ENCODE measurements at regions not wholly inside any gene's neighbourhood (a gene's known extent, or its start where the extent isn't known, plus 50 kb on each side); places are given as distances from the start of the nearest gene placed in this dataset.
"Not testable (repeated sequence)": the region's sequence is repeated elsewhere in the genome, so short reads cannot be mapped to it uniquely, and the experiment has no call there.

DNA sequence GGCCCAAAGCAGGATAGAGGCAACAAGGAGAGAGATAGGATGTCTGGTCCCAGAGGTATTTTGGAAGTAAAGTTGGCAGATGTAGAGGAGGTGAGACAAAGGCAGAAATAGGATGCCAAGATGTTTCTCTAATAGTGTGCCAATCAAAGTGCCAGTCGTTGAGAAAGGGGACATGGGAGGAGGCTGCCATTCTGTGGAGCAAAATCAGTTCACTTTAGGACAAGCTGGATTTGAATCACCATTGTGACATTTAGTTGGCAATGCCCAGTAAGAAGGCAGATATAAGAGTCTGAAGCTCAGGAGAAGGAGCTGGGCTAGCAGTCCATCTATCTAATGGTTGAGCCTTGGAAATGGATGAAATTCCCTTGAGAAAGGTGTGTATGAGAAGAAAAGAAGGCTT lies 53.8 kb downstream of the ADRB2 start:
- 58% methylated on average over 1 of the region's 1 CpG for WGBS
- DNase-seq = no peak
- intact Hi-C loops (cut with DNase I) = no loop called here
- no peaks in the 10 kb centered on the region for H3K9me3 ChIP-seq (ENCODE audit: control insufficient read depth, low read length)
- H3K27ac ChIP-seq (ENCODE audit: low read length) = no peak overlapping the region
- no peak overlapping the region for H3K4me3 ChIP-seq (ENCODE audit: low read length)
- H3K4me1 ChIP-seq (ENCODE audit: control insufficient read depth, insufficient read depth, low read length) = no peaks in the 10 kb centered on the region
- no peak for ATAC-seq
- no peaks in the 10 kb centered on the region for H3K27me3 ChIP-seq (ENCODE audit: control insufficient read depth, insufficient read depth)

GRCh38 chr5:148880696-148881095 lies 54.3 kb downstream of the ADRB2 start:
- intact Hi-C loops (cut with DNase I) = no loop called here
- H3K9me3 ChIP-seq (ENCODE audit: control insufficient read depth, low read length) = no peaks in the 10 kb centered on the region
- ATAC-seq (no peak), DNase-seq (no peak)
- H3K4me3 ChIP-seq (ENCODE audit: low read length) = no peak overlapping the region
- no peaks in the 10 kb centered on the region for H3K4me1 ChIP-seq (ENCODE audit: control insufficient read depth, insufficient read depth, low read length)
- no peak overlapping the region for H3K27ac ChIP-seq (ENCODE audit: low read length)
- H3K27me3 ChIP-seq (ENCODE audit: control insufficient read depth, insufficient read depth) = no peaks in the 10 kb centered on the region
- WGBS = 79% methylated on average over 2 of the region's 2 CpGs

GRCh38 chr5:148882332-148882731 lies 55.9 kb downstream of the ADRB2 start:
- Histone ChIP-seq H3K4me3 (ENCODE audit: low read length) (no peak overlapping the region), H3K27me3 (ENCODE audit: control insufficient read depth, insufficient read depth) (no peaks in the 10 kb centered on the region), H3K27ac (ENCODE audit: low read length) (no peak overlapping the region), H3K4me1 (ENCODE audit: control insufficient read depth, insufficient read depth, low read length) (no peaks in the 10 kb centered on the region), H3K9me3 (ENCODE audit: control insufficient read depth, low read length) (no peaks in the 10 kb centered on the region)
- DNase-seq = no peak
- 47% methylated on average over 2 of the region's 2 CpGs for WGBS
- intact Hi-C loops (cut with DNase I) = no loop called here
- no peak for ATAC-seq

- no peak overlapping the region for H3K4me3 ChIP-seq (ENCODE audit: low read length)
- no peak overlapping the region for H3K27ac ChIP-seq (ENCODE audit: low read length)
- no peak for ATAC-seq
- H3K9me3 ChIP-seq (ENCODE audit: control insufficient read depth, low read length) = no peaks in the 10 kb centered on the region
- 78% methylated on average over 3 of the region's 3 CpGs for WGBS
- no peaks in the 10 kb centered on the region for H3K4me1 ChIP-seq (ENCODE audit: control insufficient read depth, insufficient read depth, low read length)
- intact Hi-C loops (cut with DNase I) = no loop called here
- H3K27me3 ChIP-seq (ENCODE audit: control insufficient read depth, insufficient read depth) = no peaks in the 10 kb centered on the region
- no peak for DNase-seq
Observed at GRCh38 chr5:148884339-148885020, 58.1 kb downstream of the ADRB2 start.

DNA sequence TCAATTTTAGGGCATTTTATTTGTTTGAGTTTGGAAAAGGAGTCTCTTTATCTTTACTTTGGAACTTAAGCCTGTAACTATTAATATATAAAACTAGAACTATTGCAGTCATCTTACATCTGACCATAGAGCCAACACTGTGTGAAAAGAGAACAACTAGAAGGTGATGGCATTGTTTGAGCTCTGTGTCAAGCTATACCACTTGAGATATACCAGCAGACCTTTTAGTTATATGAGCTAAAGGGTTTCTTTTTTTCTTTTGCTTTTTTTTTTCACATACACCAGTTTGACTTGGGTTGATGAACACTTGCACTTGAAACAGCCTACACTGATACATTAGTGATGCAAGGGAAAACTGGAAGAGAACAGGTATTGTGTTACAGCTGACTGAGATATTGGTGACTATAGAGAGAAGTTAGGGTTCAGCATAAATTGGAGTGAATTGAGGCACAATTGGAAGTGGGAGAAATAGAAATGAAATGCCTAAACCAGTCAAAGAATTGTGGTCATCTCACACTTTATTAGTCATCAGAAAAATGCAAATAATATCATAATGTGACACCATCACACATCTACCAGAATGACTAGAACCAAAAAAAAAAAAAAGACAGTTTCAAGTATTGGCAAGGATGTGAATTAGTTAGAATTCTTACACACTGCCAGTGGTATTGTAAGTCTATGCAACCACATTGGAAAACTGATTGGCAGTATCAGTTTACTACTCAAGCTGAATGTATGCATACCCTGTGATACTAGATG lies 60.9 kb downstream of the ADRB2 start:
- ATAC-seq (no peak), DNase-seq (no peak)
- Histone ChIP-seq H3K4me1 (ENCODE audit: control insufficient read depth, insufficient read depth, low read length) (no peaks in the 10 kb centered on the region), H3K9me3 (ENCODE audit: control insufficient read depth, low read length) (no peaks in the 10 kb centered on the region), H3K27me3 (ENCODE audit: control insufficient read depth, insufficient read depth) (no peaks in the 10 kb centered on the region), H3K4me3 (ENCODE audit: low read length) (no peak overlapping the region), H3K27ac (ENCODE audit: low read length) (no peak overlapping the region)
- intact Hi-C loops (cut with DNase I) = no loop called here

- not testable (repeated sequence) for DNase-seq
Observed at GRCh38 chr5:148889936-148890335, 63.5 kb downstream of the ADRB2 start.

GRCh38 chr5:148895441-148895840 lies 69.0 kb downstream of the ADRB2 start:
- ATAC-seq; intact Hi-C loops (cut with DNase I); H3K9me3 ChIP-seq (ENCODE audit: control insufficient read depth, low read length); H3K27ac ChIP-seq (ENCODE audit: low read length); H3K27me3 ChIP-seq (ENCODE audit: control insufficient read depth, insufficient read depth); H3K4me3 ChIP-seq (ENCODE audit: low read length); H3K4me1 ChIP-seq (ENCODE audit: control insufficient read depth, insufficient read depth, low read length); DNase-seq: not testable (repeated sequence)
- 93% methylated on average over 1 of the region's 1 CpG for WGBS

More at GRCh38 chr5:148889936-148890335, 63.5 kb downstream of the ADRB2 start:
- WGBS = 90% methylated on average over 5 of the region's 5 CpGs
- H3K4me1 ChIP-seq (ENCODE audit: control insufficient read depth, insufficient read depth, low read length); ATAC-seq; intact Hi-C loops (cut with DNase I); H3K9me3 ChIP-seq (ENCODE audit: control insufficient read depth, low read length); H3K27me3 ChIP-seq (ENCODE audit: control insufficient read depth, insufficient read depth); H3K4me3 ChIP-seq (ENCODE audit: low read length); H3K27ac ChIP-seq (ENCODE audit: low read length): not testable (repeated sequence)

DNA sequence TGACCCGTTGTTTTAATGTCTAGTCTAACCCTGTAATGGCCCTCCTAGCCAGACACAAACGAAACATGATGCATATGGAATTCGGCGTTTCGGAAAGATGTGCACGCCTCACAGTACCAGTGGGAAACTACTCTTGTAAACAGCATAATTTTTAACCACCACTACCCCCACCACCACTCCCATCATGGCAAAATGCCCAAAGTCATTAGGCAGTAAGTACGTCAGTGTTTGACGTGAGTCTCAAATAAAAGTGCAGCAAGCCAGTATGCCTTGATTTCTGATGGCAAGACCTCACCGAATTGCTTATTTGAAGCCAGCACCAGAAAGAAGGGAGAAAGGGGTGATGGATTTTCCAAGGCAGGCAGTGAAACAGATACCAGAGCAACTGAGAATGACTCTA lies 71.4 kb downstream of the ADRB2 start:
- H3K4me3 ChIP-seq (ENCODE audit: low read length) = no peak overlapping the region
- no peaks in the 10 kb centered on the region for H3K27me3 ChIP-seq (ENCODE audit: control insufficient read depth, insufficient read depth)
- WGBS = 85% methylated on average over 9 of the region's 9 CpGs
- H3K27ac ChIP-seq (ENCODE audit: low read length) = no peak overlapping the region
- DNase-seq (no peak), ATAC-seq (no peak)
- no peaks in the 10 kb centered on the region for H3K9me3 ChIP-seq (ENCODE audit: control insufficient read depth, low read length)
- no peaks in the 10 kb centered on the region for H3K4me1 ChIP-seq (ENCODE audit: control insufficient read depth, insufficient read depth, low read length)
- intact Hi-C loops (cut with DNase I) = no loop called here

GRCh38 chr5:148898413-148899075 lies 72.1 kb downstream of the ADRB2 start:
- intact Hi-C loops (cut with DNase I) = no loop called here
- H3K27ac ChIP-seq (ENCODE audit: low read length) = no peak overlapping the region
- H3K27me3 ChIP-seq (ENCODE audit: control insufficient read depth, insufficient read depth) = no peaks in the 10 kb centered on the region
- no peaks in the 10 kb centered on the region for H3K9me3 ChIP-seq (ENCODE audit: control insufficient read depth, low read length)
- ATAC-seq (no peak), DNase-seq (no peak)
- no peak overlapping the region for H3K4me3 ChIP-seq (ENCODE audit: low read length)
- H3K4me1 ChIP-seq (ENCODE audit: control insufficient read depth, insufficient read depth, low read length) = no peaks in the 10 kb centered on the region
- WGBS = 94% methylated on average over 2 of the region's 2 CpGs

DNA sequence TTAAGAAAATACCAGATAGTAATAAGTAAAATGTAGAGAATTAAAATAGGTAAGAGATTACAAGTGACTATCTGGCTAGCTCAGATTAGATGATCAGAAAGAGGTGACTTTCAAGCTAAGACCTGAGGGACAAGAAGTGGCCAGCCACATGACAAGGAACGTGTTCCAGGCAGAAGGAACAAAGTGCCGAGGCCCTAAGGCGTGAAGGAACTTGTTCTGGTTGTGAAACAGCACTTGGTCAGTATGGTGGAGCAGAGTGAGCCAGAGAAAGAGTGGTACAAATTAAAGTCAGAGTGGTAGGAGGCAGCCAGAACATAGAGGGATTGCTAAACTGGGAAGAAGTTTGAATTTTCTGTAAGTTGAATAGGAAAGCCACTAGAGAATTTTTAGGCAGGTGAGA lies 73.6 kb downstream of the ADRB2 start:
- Histone ChIP-seq H3K9me3 (ENCODE audit: control insufficient read depth, low read length) (no peaks in the 10 kb centered on the region), H3K27ac (ENCODE audit: low read length) (no peak overlapping the region), H3K4me3 (ENCODE audit: low read length) (no peak overlapping the region), H3K27me3 (ENCODE audit: control insufficient read depth, insufficient read depth) (no peaks in the 10 kb centered on the region), H3K4me1 (ENCODE audit: control insufficient read depth, insufficient read depth, low read length) (peaks cover 3% of the 10 kb centered on the region)
- intact Hi-C loops (cut with DNase I) = no loop called here
- ATAC-seq = no peak
- no peak for DNase-seq
- WGBS = 80% methylated on average over 3 of the region's 3 CpGs

GRCh38 chr5:148902478-148902877 lies 76.1 kb downstream of the ADRB2 start:
- intact Hi-C loops (cut with DNase I) = no loop called here
- no peak overlapping the region for H3K27ac ChIP-seq (ENCODE audit: low read length)
- no peak overlapping the region for H3K4me3 ChIP-seq (ENCODE audit: low read length)
- no peaks in the 10 kb centered on the region for H3K27me3 ChIP-seq (ENCODE audit: control insufficient read depth, insufficient read depth)
- peaks cover 3% of the 10 kb centered on the region for H3K4me1 ChIP-seq (ENCODE audit: control insufficient read depth, insufficient read depth, low read length)
- ATAC-seq (no peak), DNase-seq (no peak)
- WGBS = 70% methylated on average over 2 of the region's 2 CpGs
- H3K9me3 ChIP-seq (ENCODE audit: control insufficient read depth, low read length) = no peaks in the 10 kb centered on the region
